GM12865 (cell line): ENCODE measurements at regions not wholly inside any gene's neighbourhood (a gene's known extent, or its start where the extent isn't known, plus 50 kb on each side); places are given as distances from the start of the nearest gene placed in this dataset.

Source experiments
- DNase-seq: peaks from one replicate; pipeline ENCODE4 v3.0.0; 2010; ENCODE audit warnings: low read depth
- H3K4me3 ChIP-seq: 2 replicates; pipeline ENCODE4 v1.5.1; 2011; ENCODE audit warnings: mild to moderate bottlenecking, low read depth, low read length, control low read depth
- TF ChIP-seq, protein P1 (sequence below): IDR thresholded peaks from 2 replicates; pipeline ENCODE4 v1.5.1; 2011; ENCODE audit warnings: low read length, control low read depth, low read depth, inconsistent platforms; ENCODE audit not compliant: insufficient read depth; ENCODE audit errors: missing control alignments

DNA sequence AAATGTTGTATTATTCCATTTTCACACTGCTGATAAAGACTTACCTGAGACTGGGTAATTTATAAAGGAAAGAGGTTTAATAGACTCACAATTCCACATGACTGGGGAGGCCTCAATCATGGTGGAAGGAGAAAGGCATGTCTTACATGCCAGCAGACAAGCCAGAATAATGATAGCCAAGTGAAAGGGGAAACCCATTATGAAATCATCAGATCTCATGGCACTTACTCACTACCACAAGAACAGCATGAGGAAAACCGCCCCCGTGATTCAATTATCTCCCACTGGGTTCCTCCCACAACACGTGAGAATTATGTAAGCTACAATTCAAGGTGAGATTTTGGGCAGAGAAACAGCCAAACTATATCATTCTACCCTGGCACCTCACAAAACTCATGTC lies 2535.1 kb downstream of the ARAP2 start:
- no peak overlapping the region for H3K4me3 ChIP-seq
- DNase-seq: no peak
- TF ChIP-seq, protein P1, sequence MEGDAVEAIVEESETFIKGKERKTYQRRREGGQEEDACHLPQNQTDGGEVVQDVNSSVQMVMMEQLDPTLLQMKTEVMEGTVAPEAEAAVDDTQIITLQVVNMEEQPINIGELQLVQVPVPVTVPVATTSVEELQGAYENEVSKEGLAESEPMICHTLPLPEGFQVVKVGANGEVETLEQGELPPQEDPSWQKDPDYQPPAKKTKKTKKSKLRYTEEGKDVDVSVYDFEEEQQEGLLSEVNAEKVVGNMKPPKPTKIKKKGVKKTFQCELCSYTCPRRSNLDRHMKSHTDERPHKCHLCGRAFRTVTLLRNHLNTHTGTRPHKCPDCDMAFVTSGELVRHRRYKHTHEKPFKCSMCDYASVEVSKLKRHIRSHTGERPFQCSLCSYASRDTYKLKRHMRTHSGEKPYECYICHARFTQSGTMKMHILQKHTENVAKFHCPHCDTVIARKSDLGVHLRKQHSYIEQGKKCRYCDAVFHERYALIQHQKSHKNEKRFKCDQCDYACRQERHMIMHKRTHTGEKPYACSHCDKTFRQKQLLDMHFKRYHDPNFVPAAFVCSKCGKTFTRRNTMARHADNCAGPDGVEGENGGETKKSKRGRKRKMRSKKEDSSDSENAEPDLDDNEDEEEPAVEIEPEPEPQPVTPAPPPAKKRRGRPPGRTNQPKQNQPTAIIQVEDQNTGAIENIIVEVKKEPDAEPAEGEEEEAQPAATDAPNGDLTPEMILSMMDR: no peak

DNA sequence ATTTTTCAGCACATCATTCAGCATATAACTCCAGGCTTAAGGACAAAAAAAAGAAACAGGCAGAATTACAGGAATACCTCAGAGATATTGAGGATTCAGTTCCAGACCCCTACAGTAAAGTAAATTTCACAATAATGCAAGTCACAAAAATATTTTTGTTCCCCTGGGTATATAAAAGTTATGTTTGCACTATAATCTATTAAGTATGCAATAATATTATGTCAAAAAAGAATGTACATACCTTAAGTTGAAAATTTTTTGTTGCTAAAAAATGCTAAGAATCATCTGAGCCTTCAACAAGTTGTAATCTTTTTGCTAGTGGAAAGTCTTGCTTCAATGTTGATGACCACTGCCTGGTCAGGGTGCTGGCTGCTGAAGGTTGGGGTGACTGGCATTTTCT lies 2532.5 kb downstream of the ARAP2 start:
- TF ChIP-seq, protein P1: no peak
- DNase-seq: no peak
- no peak overlapping the region for H3K4me3 ChIP-seq

DNA sequence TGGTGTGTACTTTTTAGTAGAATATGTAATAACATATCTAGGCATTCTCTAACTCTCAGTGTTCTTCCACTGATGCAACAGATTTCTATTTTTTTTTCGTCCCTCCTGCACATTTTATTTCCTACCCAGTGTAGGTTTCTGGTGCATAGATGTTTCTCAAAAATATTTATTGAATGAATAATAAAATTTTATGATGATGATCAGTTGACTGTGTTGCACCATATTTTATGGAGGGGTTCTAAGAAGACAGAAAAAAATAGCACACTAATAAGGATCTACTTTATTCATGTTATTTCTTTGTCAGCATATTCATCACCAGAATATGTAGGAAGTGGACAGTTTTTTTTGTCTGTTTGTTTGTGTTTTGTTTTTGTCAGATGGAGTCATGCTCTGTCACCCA lies 2529.3 kb downstream of the ARAP2 start:
- TF ChIP-seq, protein P1: no peak
- DNase-seq: no peak
- H3K4me3 ChIP-seq: no peak overlapping the region

DNA sequence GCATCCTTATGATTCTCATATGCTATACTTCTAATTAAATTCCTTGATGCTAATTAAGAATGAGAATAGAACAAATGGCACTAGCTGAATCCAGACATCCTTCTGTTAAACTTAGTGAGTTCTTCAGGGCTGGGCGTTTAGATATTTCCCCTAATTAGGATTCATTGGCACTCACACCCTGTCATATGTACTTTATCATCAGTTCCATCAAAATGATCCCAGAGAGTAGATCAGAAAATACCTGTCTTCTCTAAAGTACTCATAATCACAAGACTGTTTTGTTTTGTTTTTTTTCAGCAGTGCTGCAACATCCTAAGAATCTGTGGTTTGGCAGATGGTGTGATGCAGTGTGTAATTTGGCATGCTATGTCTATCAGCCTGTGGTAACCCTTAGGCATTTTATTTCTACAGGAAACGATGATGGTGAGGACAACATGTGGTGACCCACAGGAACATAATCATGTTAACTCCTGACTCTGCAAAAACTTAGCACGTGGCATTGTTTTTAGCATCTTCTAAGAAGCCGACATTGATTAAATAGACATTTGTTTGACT lies 2528.4 kb downstream of the ARAP2 start:
- DNase-seq: no peak
- TF ChIP-seq, protein P1: no peak
- H3K4me3 ChIP-seq: no peak overlapping the region

DNA sequence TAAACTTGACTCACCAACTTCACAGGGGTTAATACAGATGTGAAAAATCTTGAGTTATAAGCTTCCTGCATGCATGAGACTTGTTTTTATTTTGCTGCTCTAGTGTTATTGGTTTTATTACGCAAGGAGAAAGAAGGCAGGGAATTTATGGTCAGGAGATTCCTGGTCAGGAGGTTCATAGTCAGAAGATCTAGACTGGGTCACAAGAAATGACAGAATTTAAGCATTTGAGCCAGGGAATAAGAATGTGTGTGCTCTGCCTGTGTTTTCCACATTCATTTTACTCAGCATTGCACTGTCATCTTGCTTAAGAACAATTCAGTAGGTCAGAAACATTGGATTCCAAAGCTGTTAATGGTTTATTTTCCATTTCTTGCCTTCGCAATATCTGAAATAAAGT lies 2522.1 kb downstream of the ARAP2 start:
- no peak for DNase-seq
- TF ChIP-seq, protein P1: no peak
- H3K4me3 ChIP-seq: no peak overlapping the region

DNA sequence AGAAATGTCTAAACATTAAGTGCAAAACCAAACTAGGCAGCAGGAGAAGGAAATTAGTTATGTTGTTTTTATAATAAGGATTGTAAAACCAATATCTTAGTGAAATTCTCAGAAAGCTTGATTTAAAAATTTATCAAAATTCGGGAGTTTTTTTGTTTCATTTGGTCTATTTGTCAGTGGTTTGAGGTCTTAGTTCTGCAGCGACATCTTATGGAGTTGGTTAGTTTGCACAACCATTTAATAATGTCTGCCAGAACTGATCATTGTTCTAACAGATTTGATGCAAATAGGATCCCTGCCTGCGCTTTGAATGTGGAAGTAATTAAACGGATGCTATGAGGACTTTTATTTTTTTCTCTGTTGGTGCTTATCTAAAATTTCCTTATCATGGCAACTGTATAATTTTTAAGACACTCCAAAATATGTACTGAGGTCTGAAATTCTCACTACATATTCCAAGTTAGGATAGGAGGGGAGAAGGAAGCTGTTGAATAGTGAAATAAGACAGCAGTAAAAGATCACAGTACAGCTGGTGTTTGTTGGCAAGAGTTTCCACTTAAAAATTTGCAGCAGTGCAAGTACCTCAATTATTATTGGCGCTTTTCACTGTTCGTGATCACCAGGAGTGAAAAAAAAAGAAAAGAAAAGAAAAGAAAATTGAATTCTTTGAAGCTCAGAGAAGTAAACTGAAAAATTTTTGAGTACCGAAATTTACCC lies 2521.4 kb downstream of the ARAP2 start:
- TF ChIP-seq, protein P1: no peak
- no peak overlapping the region for H3K4me3 ChIP-seq
- DNase-seq: no peak

DNA sequence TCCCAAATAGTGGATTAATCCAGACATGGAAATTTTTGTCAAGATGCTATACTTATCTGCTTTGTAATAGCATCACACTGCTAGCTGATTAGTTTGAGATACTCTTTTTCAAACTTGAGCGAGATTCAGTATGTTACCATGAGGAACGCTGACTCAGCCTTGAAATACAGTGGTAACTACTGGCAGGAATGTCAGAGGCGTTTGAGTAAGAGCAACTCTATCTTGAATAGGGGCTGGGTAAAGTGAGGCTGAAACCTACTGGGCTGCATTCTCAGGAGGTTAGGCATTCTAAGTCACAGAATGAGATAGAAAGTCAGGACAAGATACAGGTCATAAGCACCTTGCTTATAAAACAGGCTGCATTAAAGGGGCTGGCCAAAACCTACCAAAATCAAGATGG lies 2519.6 kb downstream of the ARAP2 start:
- H3K4me3 ChIP-seq: no peak overlapping the region
- TF ChIP-seq, protein P1: no peak
- no peak for DNase-seq
